ENCODE measurements at regions not wholly inside any gene's neighbourhood (a gene's known extent, or its start where the extent isn't known, plus 50 kb on each side); places are given as distances from the start of the nearest gene placed in this dataset.

DNA sequence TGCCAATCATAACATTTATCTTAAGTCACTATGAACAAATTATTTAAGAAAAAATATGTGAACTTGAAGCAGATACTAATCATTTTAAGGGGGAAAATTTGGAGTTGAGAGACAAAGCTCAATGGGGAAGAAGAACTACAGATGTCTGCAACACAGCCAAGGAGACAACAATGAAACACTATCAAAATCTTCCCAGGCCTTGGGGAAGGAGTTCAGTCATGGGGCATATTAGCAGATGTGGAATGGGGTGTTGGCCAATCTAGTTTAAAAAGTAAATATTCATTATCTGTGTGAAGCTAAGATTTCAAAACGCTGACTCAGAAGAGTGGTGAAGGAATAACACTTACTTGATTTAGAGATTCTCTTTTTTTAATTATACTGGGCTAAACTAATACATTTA lies 671.6 kb upstream of the ZP4 start:
- Mint-ChIP-seq H3K9me3 (ENCODE audit: low read depth) (no peaks in the 10 kb centered on the region), H3K27me3 (no peaks in the 10 kb centered on the region), H3K36me3 (ENCODE audit: insufficient read depth) (no peaks in the 10 kb centered on the region), H3K27ac (no peak overlapping the region), H3K4me1 (ENCODE audit: low read depth) (no peaks in the 10 kb centered on the region), H3K4me3 (ENCODE audit: low read depth) (no peak overlapping the region)
- no peak for TF ChIP-seq CTCF (IDR thresholded peaks at IDR 0.05; ENCODE audit: unreplicated experiment)
- DNase-seq (ENCODE audit: low spot score, unreplicated experiment), result no peak

DNA sequence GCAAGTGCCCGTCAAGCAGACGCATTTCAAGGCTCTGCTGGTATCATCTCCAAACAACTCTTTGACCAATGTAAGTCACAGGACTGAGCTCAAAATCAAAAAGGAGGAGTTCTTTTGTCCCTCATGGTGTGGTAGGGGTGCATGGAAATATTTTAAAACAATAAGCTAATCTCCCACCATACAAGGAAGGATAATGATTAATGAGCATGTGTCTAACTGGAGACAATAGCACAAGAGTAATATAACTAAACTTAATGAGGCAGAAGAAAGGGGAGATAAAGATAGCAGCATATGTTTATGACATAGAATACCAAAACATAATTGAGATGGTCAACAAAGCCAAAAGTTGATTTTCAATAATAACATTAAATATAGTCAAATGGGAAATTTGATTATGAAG lies 668.0 kb upstream of the ZP4 start:
- no peak for TF ChIP-seq CTCF (IDR thresholded peaks at IDR 0.05; ENCODE audit: unreplicated experiment)
- no peaks in the 10 kb centered on the region for H3K9me3 Mint-ChIP-seq (ENCODE audit: low read depth)

GRCh38 chr1:238558156-238558555 lies 667.4 kb upstream of the ZP4 start:
- Mint-ChIP-seq H3K4me3 (ENCODE audit: low read depth) (no peak overlapping the region), H3K4me1 (ENCODE audit: low read depth) (no peaks in the 10 kb centered on the region), H3K9me3 (ENCODE audit: low read depth) (no peaks in the 10 kb centered on the region), H3K27me3 (no peaks in the 10 kb centered on the region), H3K27ac (no peak overlapping the region), H3K36me3 (ENCODE audit: insufficient read depth) (no peaks in the 10 kb centered on the region)
- DNase-seq (ENCODE audit: low spot score, unreplicated experiment), result no peak
- no peak for TF ChIP-seq CTCF (IDR thresholded peaks at IDR 0.05; ENCODE audit: unreplicated experiment)

More for the DNA sequence above, 668.0 kb upstream of the ZP4 start:
- Mint-ChIP-seq H3K4me1 (ENCODE audit: low read depth) (no peaks in the 10 kb centered on the region), H3K27me3 (no peaks in the 10 kb centered on the region), H3K27ac (no peak overlapping the region), H3K4me3 (ENCODE audit: low read depth) (no peak overlapping the region), H3K36me3 (ENCODE audit: insufficient read depth) (no peaks in the 10 kb centered on the region)
- DNase-seq (ENCODE audit: low spot score, unreplicated experiment), result no peak

DNA sequence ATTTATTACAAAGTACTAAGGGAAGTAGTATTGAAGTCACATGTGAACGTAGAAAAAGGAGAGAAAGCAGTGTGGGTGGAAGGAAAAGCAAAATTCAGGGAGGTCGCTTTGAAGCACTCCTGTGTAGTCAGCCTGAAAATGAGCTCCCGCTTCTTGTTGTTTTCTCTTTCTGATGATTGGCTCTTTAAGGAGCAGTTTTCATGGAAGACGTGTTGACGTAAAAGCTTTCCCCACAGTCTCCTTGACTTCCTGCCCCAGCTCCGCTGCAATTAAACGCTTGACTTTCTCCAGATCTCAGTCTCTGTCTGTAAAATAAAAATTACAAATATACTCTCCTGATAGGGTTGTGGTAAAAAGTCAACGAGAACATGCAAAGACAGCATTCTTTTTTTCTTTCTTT lies 661.5 kb upstream of the ZP4 start:
- no peak for TF ChIP-seq CTCF (IDR thresholded peaks at IDR 0.05; ENCODE audit: unreplicated experiment)
- DNase-seq (ENCODE audit: low spot score, unreplicated experiment), result no peak
- no peaks in the 10 kb centered on the region for H3K27me3 Mint-ChIP-seq
- H3K27ac Mint-ChIP-seq, result peak overlapping the region; percentile 12
- no peaks in the 10 kb centered on the region for H3K36me3 Mint-ChIP-seq (ENCODE audit: insufficient read depth)
- no peaks in the 10 kb centered on the region for H3K9me3 Mint-ChIP-seq (ENCODE audit: low read depth)
- H3K4me1 Mint-ChIP-seq (ENCODE audit: low read depth), result no peaks in the 10 kb centered on the region
- H3K4me3 Mint-ChIP-seq (ENCODE audit: low read depth), result no peak overlapping the region

- no peak for DNase-seq (ENCODE audit: low spot score, unreplicated experiment)
- H3K27ac Mint-ChIP-seq, result no peak overlapping the region
- TF ChIP-seq CTCF (IDR thresholded peaks at IDR 0.05; ENCODE audit: unreplicated experiment), result no peak
- H3K9me3 Mint-ChIP-seq (ENCODE audit: low read depth), result peaks cover 6% of the 10 kb centered on the region
- H3K4me3 Mint-ChIP-seq (ENCODE audit: low read depth), result no peak overlapping the region
- H3K36me3 Mint-ChIP-seq (ENCODE audit: insufficient read depth), result no peaks in the 10 kb centered on the region
- H3K27me3 Mint-ChIP-seq, result no peaks in the 10 kb centered on the region
- H3K4me1 Mint-ChIP-seq (ENCODE audit: low read depth), result no peaks in the 10 kb centered on the region
Observed at GRCh38 chr1:238549137-238549536, 658.4 kb upstream of the ZP4 start.

Measured in progenitor cell of endocrine pancreas (in vitro differentiated cells).